Ovary (tissue), 7 donors: ENCODE measurements at regions not wholly inside any gene's neighbourhood (a gene's known extent, or its start where the extent isn't known, plus 50 kb on each side); places are given as distances from the start of the nearest gene placed in this dataset.

Experiments
- DNase-seq, 5 donors: peaks; one replicate each; pipeline ENCODE4 v3.0.0-alpha.2; 2019 to 2020
- H3K27ac ChIP-seq, 2 donors: fragments of 200-600 bp; one replicate each; pipeline versions ENCODE4 v1.5.1 to v1.8.0; 2019 to 2022
- H3K27me3 ChIP-seq: fragments of 200-600 bp; one replicate; pipeline ENCODE4 v1.8.0; 2022
- H3K36me3 ChIP-seq: fragments of 200-600 bp; sonication (generic); one replicate; pipeline ENCODE4 v1.5.1; 2019
- H3K4me1 ChIP-seq: one replicate; pipeline ENCODE4 v1.8.1; 2013; ENCODE audit warnings: mild to moderate bottlenecking, moderate library complexity; ENCODE audit not compliant: insufficient read depth
- H3K4me3 ChIP-seq: fragments of 200-600 bp; sonication (generic); one replicate; pipeline ENCODE4 v1.5.1; 2017
- H3K9me3 ChIP-seq, 2 donors: fragments of 200-600 bp in 1 of 2; sonication (generic) in 1 of 2; one replicate each; pipeline versions ENCODE4 v1.5.1 to v1.8.1; 2013 to 2019; ENCODE audit warnings: mild to moderate bottlenecking in 1 of 2, moderate library complexity in 1 of 2
- CTCF ChIP-seq, 3 donors: fragments of 450-650 bp in 2 of 3; fragments of 200-600 bp in 1 of 3; IDR thresholded peaks; one replicate each; pipeline versions ENCODE4 v1.5.1 to v1.8.0; 2016 to 2022; ENCODE audit warnings: antibody characterized with exemption in 3 of 3, mild to moderate bottlenecking in 1 of 3
- EP300 ChIP-seq: sonication (generic); formaldehyde crosslinking; IDR thresholded peaks from one replicate; pipeline ENCODE4 v1.6.1; 2017; ENCODE audit warnings: antibody characterized with exemption
- POLR2A ChIP-seq: fragments of 450-650 bp; IDR thresholded peaks from one replicate; pipeline ENCODE4 v1.6.1; 2017; ENCODE audit warnings: antibody characterized with exemption, mild to moderate bottlenecking, moderate library complexity
- WGBS, 3 donors: extraction: QIAGEN DNeasy Blood & Tissue Kit in 1 of 3; methylation state at CpG; one replicate each; pipeline versions ENCODE4 v1.1.5 to v1.1.7; 2013 to 2017; 5-methylcytosine and 5-hydroxymethylcytosine counted together
- intact Hi-C, 4 donors: fragments of 100-400 bp; cut with DNase I; formaldehyde crosslinking; loops; one replicate each; pipeline versions ENCODE4 v1.11.0 to v1.15.1; 2022 to 2023
- donor health status: DM: no; HTN: no; CAD: no; lungs with moderate emphysema.
- donor health status: DM: no; HTN: no; CAD: no.
- donor health status: Bipolar disorder and iron deficiency.
- donor health status: DM: no; HTN: no; CAD: no.
- donor health status: DM: yes; HTN: yes; CAD: no.

DNA sequence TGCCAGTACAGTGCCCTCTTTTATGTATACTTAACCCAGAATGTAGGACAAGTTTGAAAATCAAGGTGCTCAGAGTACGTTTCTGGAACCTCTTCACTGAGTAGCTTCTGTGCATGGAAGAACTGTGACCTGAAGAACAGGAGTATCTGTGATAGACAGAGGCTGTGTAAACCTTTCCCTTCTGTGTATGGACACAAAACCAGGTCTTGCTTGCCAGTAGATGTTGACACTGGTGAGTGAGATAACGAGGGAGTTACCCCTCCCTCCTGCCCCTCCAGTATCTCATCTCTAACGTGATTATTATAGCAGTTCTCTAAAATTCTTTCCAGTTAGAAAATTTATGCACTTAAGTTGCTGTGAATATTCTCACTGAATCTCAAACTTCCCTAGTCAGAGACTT, 170.8 kb downstream of the RPL10L start:
- DNase-seq: no peak
- 10 to 16% (median 11%) methylated on average over 3 of the region's 3 CpGs for WGBS, 3 donors
- no peak for TF ChIP-seq POLR2A
- no peak for TF ChIP-seq CTCF (IDR thresholded peaks at IDR 0.05)
- no peak for TF ChIP-seq EP300
- H3K9me3 ChIP-seq: no peaks in the 10 kb centered on the region
- intact Hi-C loops: no loop called here
- peaks cover under 1% of the 10 kb centered on the region for H3K27me3 ChIP-seq
- H3K4me1 ChIP-seq: no peaks in the 10 kb centered on the region
- H3K36me3 ChIP-seq: no peaks in the 10 kb centered on the region
- H3K27ac ChIP-seq: no peak overlapping the region
- H3K4me3 ChIP-seq: no peak overlapping the region

- no peak for DNase-seq
- Histone ChIP-seq H3K27me3 (peaks cover 3% of the 10 kb centered on the region), H3K4me1 (no peaks in the 10 kb centered on the region), H3K9me3 (no peaks in the 10 kb centered on the region), H3K36me3 (no peaks in the 10 kb centered on the region), H3K4me3 (no peak overlapping the region), H3K27ac (no peak overlapping the region)
- 80 to 85% (median 84%) methylated on average over 2 of the region's 2 CpGs for WGBS, 3 donors
- intact Hi-C loops: no loop called here
- TF ChIP-seq EP300: no peak
- no peak for TF ChIP-seq POLR2A
- no peak for TF ChIP-seq CTCF (IDR thresholded peaks at IDR 0.05)
Measured at GRCh38 chr14:46472261-46472660, 179.3 kb downstream of the RPL10L start.

- TF ChIP-seq POLR2A: no peak
- no peak for TF ChIP-seq CTCF (IDR thresholded peaks at IDR 0.05)
- no peak for TF ChIP-seq EP300
Measured at GRCh38 chr14:46464341-46464740, 187.2 kb downstream of the RPL10L start.

DNA sequence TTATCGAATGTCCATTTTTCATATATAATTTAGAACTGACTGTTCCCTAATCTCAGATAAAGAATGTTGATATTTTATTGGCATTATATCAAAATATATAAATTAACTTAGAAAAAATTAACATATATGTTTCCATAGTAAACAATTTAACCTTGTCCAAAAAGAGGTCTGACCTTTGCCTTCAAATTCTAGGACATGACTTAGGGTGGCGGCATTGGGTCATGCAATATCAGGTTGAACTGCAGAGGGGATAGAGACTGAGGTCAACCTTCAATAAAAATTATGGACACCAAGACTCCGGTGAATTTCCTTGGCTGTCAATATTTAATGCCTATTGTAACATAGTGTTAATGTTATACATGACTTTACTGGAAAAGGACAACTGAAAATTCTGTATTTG, 199.8 kb downstream of the RPL10L start:
- Histone ChIP-seq H3K4me3 (no peak overlapping the region), H3K4me1 (no peaks in the 10 kb centered on the region), H3K9me3 (no peaks in the 10 kb centered on the region), H3K27ac (no peak overlapping the region), H3K36me3 (no peaks in the 10 kb centered on the region), H3K27me3 (no peaks in the 10 kb centered on the region)
- intact Hi-C loops: no loop called here
- WGBS, 3 donors: 84 to 93% (median 92%) methylated on average over 3 of the region's 3 CpGs
- no peak for TF ChIP-seq CTCF (IDR thresholded peaks at IDR 0.05)
- no peak for TF ChIP-seq EP300
- TF ChIP-seq POLR2A: no peak
- DNase-seq: no peak

More at GRCh38 chr14:46464341-46464740, 187.2 kb downstream of the RPL10L start:
- WGBS, 3 donors: 39 to 55% (median 48%) methylated on average over 1 of the region's 1 CpG
- no peak for DNase-seq
- Histone ChIP-seq H3K4me3 (no peak overlapping the region), H3K36me3 (no peaks in the 10 kb centered on the region), H3K4me1 (no peaks in the 10 kb centered on the region), H3K27me3 (no peaks in the 10 kb centered on the region), H3K9me3 (no peaks in the 10 kb centered on the region), H3K27ac (no peak overlapping the region)
- intact Hi-C loops: no loop called here

DNA sequence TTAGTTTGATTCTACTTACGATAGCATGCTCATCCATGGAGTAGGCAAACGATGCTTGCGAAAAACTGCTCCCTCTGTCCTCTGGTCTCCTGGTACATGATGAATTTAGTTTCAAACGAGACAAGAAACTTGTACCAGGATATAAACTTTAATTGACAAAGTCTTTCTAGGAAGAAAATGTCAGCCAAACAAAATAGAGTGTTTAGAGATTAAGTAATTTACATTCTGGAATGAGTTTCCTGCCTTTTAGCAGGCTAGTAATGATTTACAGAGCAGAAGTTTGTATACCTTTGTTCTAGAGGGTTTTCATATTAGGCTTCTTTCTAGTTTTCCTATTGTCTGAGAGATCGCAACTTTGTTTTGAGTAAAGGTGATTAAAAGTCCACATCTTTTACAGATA, 206.9 kb downstream of the RPL10L start:
- Histone ChIP-seq H3K27me3 (no peaks in the 10 kb centered on the region), H3K9me3 (no peaks in the 10 kb centered on the region), H3K4me1 (no peaks in the 10 kb centered on the region), H3K36me3 (no peaks in the 10 kb centered on the region), H3K27ac (no peak overlapping the region), H3K4me3 (no peak overlapping the region)
- TF ChIP-seq EP300: no peak
- no peak for TF ChIP-seq POLR2A
- TF ChIP-seq CTCF (IDR thresholded peaks at IDR 0.05): no peak
- intact Hi-C loops: no loop called here
- 67 to 72% (median 68%) methylated on average over 5 of the region's 5 CpGs for WGBS, 3 donors
- DNase-seq: no peak
